Keratinocyte (primary cell): ENCODE measurements at regions not wholly inside any gene's neighbourhood (a gene's known extent, or its start where the extent isn't known, plus 50 kb on each side); places are given as distances from the start of the nearest gene placed in this dataset.

ENCODE experiments used
- DNase-seq: peaks from one replicate; pipeline ENCODE4 v3.0.0-alpha.2; 2011; ENCODE audit warnings: low read depth, missing footprints, low spot score
- FAIRE-seq: peaks from 2 replicates; lab custom pipeline; 2011; peaks lifted over from hg19 to GRCh38; lab: Jason Lieb, UNC
- H2AFZ ChIP-seq: 2 replicates; pipeline ENCODE4 v1.6.0; 2012; ENCODE audit warnings: low read length, control low read depth, inconsistent platforms; ENCODE audit not compliant: control insufficient read depth
- H3K27ac ChIP-seq: 2 replicates; pipeline ENCODE4 v1.5.1; 2011; ENCODE audit warnings: low read length; ENCODE audit not compliant: control insufficient read depth, insufficient read depth
- H3K27me3 ChIP-seq: 3 replicates; pipeline ENCODE4 v1.6.0; 2011; ENCODE audit warnings: low read length; ENCODE audit not compliant: control insufficient read depth, insufficient read depth; ENCODE audit errors: extremely low read depth
- H3K36me3 ChIP-seq, 2 experiments: 2 replicates in 1 of 2; 3 replicates in 1 of 2; pipeline ENCODE4 v1.5.1; 2011; ENCODE audit warnings: low read length in 2 of 2, mild to moderate bottlenecking in 1 of 2; ENCODE audit not compliant: control insufficient read depth in 2 of 2, insufficient read depth in 2 of 2; ENCODE audit errors: extremely low read depth in 1 of 2
- H3K4me1 ChIP-seq: 3 replicates; pipeline ENCODE4 v1.5.1; 2011; ENCODE audit warnings: low read length; ENCODE audit not compliant: control insufficient read depth, insufficient read depth; ENCODE audit errors: extremely low read depth
- H3K4me2 ChIP-seq: 3 replicates; pipeline ENCODE4 v1.6.0; 2011; ENCODE audit warnings: low read depth, low read length; ENCODE audit not compliant: control insufficient read depth, insufficient read depth; ENCODE audit errors: extremely low read depth
- H3K4me3 ChIP-seq, 3 experiments: fragments of 200-600 bp in 1 of 3; sonication (generic) in 1 of 3; 2 replicates in 2 of 3; 3 replicates in 1 of 3; pipeline ENCODE4 v1.5.1; 2011 to 2016; ENCODE audit warnings: low read length in 3 of 3, mild to moderate bottlenecking in 3 of 3, control low read depth in 2 of 3, inconsistent platforms in 1 of 3, low read depth in 1 of 3, mixed read lengths in 1 of 3, mixed run types in 1 of 3, moderate library complexity in 1 of 3; ENCODE audit not compliant: control insufficient read depth in 2 of 3, insufficient read depth in 2 of 3; ENCODE audit errors: extremely low read depth in 1 of 3
- H3K79me2 ChIP-seq: 2 replicates; pipeline ENCODE4 v1.6.0; 2012; ENCODE audit warnings: low read length; ENCODE audit not compliant: control insufficient read depth, insufficient read depth
- H3K9ac ChIP-seq: 3 replicates; pipeline ENCODE4 v1.6.0; 2011; ENCODE audit warnings: low read length; ENCODE audit not compliant: control insufficient read depth, insufficient read depth; ENCODE audit errors: extremely low read depth
- H3K9me1 ChIP-seq: 3 replicates; pipeline ENCODE4 v1.6.0; 2011; ENCODE audit warnings: low read length; ENCODE audit not compliant: control insufficient read depth, insufficient read depth; ENCODE audit errors: extremely low read depth
- H3K9me3 ChIP-seq: 2 replicates; pipeline ENCODE4 v1.5.1; 2012; ENCODE audit warnings: low read depth, low read length; ENCODE audit not compliant: control insufficient read depth
- H4K20me1 ChIP-seq: 3 replicates; pipeline ENCODE4 v1.6.0; 2011; ENCODE audit warnings: low read length; ENCODE audit not compliant: control insufficient read depth, insufficient read depth; ENCODE audit errors: extremely low read depth
- EZH2 ChIP-seq: IDR thresholded peaks from one replicate; pipeline ENCODE4 v1.6.1; 2012; ENCODE audit warnings: inconsistent platforms, mild to moderate bottlenecking, low read length, moderate library complexity
- dilution Hi-C: fragments of 300-500 bp; cut with MboI; formaldehyde crosslinking; loops from one replicate; pipeline ENCODE4 v1.7.0; 2020; ENCODE audit warnings: low sequenced_read_pairs; ENCODE audit not compliant: extremely low pct_ligation_motif_present
- TF ChIP-seq, protein P1 (sequence below), 3 experiments: IDR thresholded peaks in 1 of 3; conservative IDR thresholded peaks in 1 of 3; optimal IDR thresholded peaks in 1 of 3; 2 replicates in 2 of 3; 3 replicates in 1 of 3; pipeline versions ENCODE3 to v1.5.1; 2011; ENCODE audit warnings: low read length in 3 of 3, mild to moderate bottlenecking in 3 of 3, moderate library complexity in 2 of 3, control low read depth in 1 of 3, inconsistent platforms in 1 of 3; ENCODE audit not compliant: insufficient read depth in 2 of 3; ENCODE audit errors: extremely low read depth in 1 of 3

DNA sequence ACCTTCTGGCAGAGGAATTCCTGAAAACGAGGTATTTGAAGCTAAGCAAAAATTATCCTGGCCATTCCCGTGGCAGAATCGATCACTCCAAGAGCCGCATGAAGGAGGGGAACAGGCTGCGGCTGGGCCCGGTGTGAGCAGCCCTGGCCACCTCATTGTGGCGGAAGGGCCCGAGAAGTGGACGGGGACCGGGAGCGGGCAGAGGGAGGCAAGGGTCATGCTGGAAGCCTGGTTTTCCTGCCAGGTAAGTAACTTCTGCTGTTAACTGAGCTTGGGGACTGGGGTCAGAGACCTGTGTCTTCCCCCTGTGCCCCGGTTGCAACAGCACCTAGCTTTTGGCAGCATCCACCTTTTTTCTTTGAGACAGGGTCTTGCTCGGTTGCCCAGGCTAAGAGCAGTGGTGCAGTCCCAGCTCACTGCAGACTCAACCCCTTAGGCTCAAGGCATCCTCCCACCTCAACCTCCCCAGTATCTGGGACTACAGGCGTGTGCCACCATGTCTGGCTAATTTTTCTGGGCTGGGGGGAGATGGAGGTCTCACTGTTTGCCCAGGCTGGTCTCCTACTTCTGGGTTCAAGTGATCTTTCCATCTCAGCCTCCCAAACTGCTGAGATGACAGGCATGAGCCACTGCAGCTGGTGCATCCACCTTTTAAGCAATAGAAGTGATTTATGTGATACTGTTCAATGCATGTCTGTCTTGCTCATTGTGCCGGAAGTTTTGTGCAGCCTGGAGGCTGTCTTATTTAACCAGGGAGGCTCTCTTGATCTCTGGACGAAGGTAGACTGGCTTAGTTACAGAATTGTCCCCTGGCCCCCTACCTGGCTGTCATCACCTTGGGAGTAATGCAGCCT lies 174.0 kb upstream of the MYL2 start:
- H3K36me3 ChIP-seq: no peaks in the 10 kb centered on the region
- H3K27ac ChIP-seq: no peak overlapping the region
- dilution Hi-C loops: no loop called here
- no peaks in the 10 kb centered on the region for H3K4me1 ChIP-seq
- no peaks in the 10 kb centered on the region for H3K9me3 ChIP-seq
- H2AFZ ChIP-seq: no peak overlapping the region
- DNase-seq: no peak
- H3K9me1 ChIP-seq: no peaks in the 10 kb centered on the region
- H3K4me3 ChIP-seq: no peak overlapping the region
- FAIRE-seq: no peak
- H4K20me1 ChIP-seq: no peaks in the 10 kb centered on the region
- H3K4me2 ChIP-seq: no peak overlapping the region
- H3K27me3 ChIP-seq: peaks cover 63% of the 10 kb centered on the region
- TF ChIP-seq EZH2: peak; percentile 9
- TF ChIP-seq, protein P1, sequence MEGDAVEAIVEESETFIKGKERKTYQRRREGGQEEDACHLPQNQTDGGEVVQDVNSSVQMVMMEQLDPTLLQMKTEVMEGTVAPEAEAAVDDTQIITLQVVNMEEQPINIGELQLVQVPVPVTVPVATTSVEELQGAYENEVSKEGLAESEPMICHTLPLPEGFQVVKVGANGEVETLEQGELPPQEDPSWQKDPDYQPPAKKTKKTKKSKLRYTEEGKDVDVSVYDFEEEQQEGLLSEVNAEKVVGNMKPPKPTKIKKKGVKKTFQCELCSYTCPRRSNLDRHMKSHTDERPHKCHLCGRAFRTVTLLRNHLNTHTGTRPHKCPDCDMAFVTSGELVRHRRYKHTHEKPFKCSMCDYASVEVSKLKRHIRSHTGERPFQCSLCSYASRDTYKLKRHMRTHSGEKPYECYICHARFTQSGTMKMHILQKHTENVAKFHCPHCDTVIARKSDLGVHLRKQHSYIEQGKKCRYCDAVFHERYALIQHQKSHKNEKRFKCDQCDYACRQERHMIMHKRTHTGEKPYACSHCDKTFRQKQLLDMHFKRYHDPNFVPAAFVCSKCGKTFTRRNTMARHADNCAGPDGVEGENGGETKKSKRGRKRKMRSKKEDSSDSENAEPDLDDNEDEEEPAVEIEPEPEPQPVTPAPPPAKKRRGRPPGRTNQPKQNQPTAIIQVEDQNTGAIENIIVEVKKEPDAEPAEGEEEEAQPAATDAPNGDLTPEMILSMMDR (optimal IDR thresholded peaks at IDR 0.05 in 1 of 3, IDR thresholded peaks at IDR 0.05 in 1 of 3, conservative IDR thresholded peaks at IDR 0.05 in 1 of 3; ENCODE audit: extremely low read depth in 1 of 3, insufficient read depth in 2 of 3, low read length in 3 of 3): no peak
- H3K79me2 ChIP-seq: no peaks in the 10 kb centered on the region
- no peak overlapping the region for H3K9ac ChIP-seq

DNA sequence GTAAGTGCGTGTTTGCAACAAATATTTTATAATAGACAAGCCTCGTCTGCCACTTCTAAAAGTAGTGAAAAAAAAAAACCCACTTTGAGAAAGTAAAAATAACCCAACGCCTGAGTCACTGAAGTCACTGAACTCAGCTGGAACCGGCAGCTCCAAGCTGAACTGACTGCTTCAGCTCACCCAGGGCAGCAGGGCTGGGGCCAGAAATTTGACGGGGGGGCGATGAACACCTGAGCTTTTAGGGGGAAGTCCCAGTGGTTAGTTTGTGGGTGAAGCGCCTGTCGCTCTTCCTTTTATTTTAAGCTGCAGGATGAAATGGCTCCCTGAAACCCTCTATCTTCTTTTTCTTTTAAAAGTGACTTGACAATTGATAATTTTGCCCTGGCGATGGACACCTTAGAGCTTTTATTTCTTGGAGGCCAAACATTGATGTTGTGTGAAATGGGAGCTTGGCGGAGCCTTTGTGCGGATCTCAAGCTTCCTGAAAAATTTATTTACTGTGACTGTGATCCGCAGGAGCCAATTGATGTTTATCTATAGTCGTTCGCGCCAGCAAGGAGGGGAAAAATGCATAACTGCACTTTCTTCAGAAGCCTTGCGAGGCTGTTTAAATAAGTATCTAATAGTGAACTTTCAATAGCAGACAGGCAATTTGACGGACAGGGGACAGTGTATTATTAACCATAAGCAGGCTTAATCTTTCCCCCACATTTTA lies 173.2 kb upstream of the MYL2 start:
- Histone ChIP-seq H3K27me3 (peaks cover 57% of the 10 kb centered on the region), H3K27ac (no peak overlapping the region), H3K79me2 (no peaks in the 10 kb centered on the region), H3K4me3 (no peak overlapping the region), H4K20me1 (no peaks in the 10 kb centered on the region), H3K9me1 (no peaks in the 10 kb centered on the region), H3K36me3 (no peaks in the 10 kb centered on the region), H3K9me3 (no peaks in the 10 kb centered on the region), H2AFZ (no peak overlapping the region), H3K9ac (no peak overlapping the region), H3K4me1 (no peaks in the 10 kb centered on the region), H3K4me2 (no peak overlapping the region)
- dilution Hi-C loops: no loop called here
- TF ChIP-seq, protein P1 (optimal IDR thresholded peaks at IDR 0.05 in 1 of 3, IDR thresholded peaks at IDR 0.05 in 1 of 3, conservative IDR thresholded peaks at IDR 0.05 in 1 of 3; ENCODE audit: extremely low read depth in 1 of 3, insufficient read depth in 2 of 3, low read length in 3 of 3): no peak
- TF ChIP-seq EZH2: peak; percentile 52
- no peak for FAIRE-seq
- no peak for DNase-seq
